HCT116 (cell line): ENCODE measurements at regions not wholly inside any gene's neighbourhood (a gene's known extent, or its start where the extent isn't known, plus 50 kb on each side); places are given as distances from the start of the nearest gene placed in this dataset.

ENCODE experiments used
- ATAC-seq: fragments of 200-7000 bp; cut with Tn5 transposase; 2 replicates; pipeline ENCODE4 v1.9.1; 2020; ENCODE audit warnings: mild to moderate bottlenecking, moderate library complexity
- BruUV-seq: library from RNA; stranded (reverse); fragments of 400-500 nt; replicated peaks from 2 replicates; lab custom pipeline; 2021; lab: Mats Ljungman, UMichigan
- CTCF ChIA-PET: fragments of 300-600 bp; sonication (Branson Sonifier 250); formaldehyde crosslinking; loops from one replicate; lab custom pipeline; 2021; ENCODE audit warnings: antibody characterized with exemption; lab: Charles Lee
- POLR2A ChIA-PET: fragments of 300-600, 350-600 bp; sonication (Branson Sonifier 250); formaldehyde crosslinking; loops from one replicate; lab custom pipeline; 2021; ENCODE audit warnings: antibody characterized with exemption; lab: Charles Lee
- RAD21 ChIA-PET, 2 experiments: fragments of 300-600 bp; sonication (Branson Sonifier 250); formaldehyde crosslinking; loops; one replicate each; lab custom pipeline; 2023; ENCODE audit warnings: low total read pairs in 2 of 2; ENCODE audit not compliant: uncharacterized antibody in 2 of 2, unreplicated experiment in 2 of 2, low non-redundant PET in 1 of 2; lab: Charles Lee
- DNase-seq: peaks from one replicate; pipeline ENCODE4 v3.0.0-alpha.2; 2010; ENCODE audit warnings: low read depth, low spot score
- H2AFZ ChIP-seq: fragments of 200-600 bp; shearing (Covaris generic), sonication (generic); 2 replicates; pipeline ENCODE4 v1.6.1; 2017; ENCODE audit warnings: low read depth, mixed run types, mixed read lengths, antibody characterized with exemption, low read length; ENCODE audit not compliant: poor library complexity, severe bottlenecking
- H3K27ac ChIP-seq: 2 replicates; pipeline ENCODE4 v1.5.1; 2012; ENCODE audit warnings: low read depth, low read length
- H3K27me3 ChIP-seq: fragments of 200-600 bp; sonication (generic); 2 replicates; pipeline ENCODE4 v1.6.1; 2016; ENCODE audit warnings: mixed run types, low read length, mixed read lengths; ENCODE audit not compliant: insufficient read depth
- H3K36me3 ChIP-seq, 2 experiments: fragments of 200-500 bp in 1 of 2; fragments of 200-600 bp in 1 of 2; sonication (Bioruptor generic) in 1 of 2; sonication (generic) in 1 of 2; 2 replicates each; pipeline versions ENCODE4 v1.5.1 to v1.6.1; 2014 to 2016; ENCODE audit warnings: low read length in 2 of 2, inconsistent platforms in 1 of 2, mixed read lengths in 1 of 2, mixed run types in 1 of 2; ENCODE audit not compliant: insufficient read depth in 2 of 2, control insufficient read depth in 1 of 2
- H3K4me1 ChIP-seq, 2 experiments: fragments of 200-600 bp in 1 of 2; sonication (generic) in 1 of 2; 2 replicates each; pipeline versions ENCODE4 v1.5.1 to v1.6.1; 2012 to 2017; ENCODE audit warnings: low read length in 2 of 2, inconsistent platforms in 1 of 2, mild to moderate bottlenecking in 1 of 2, mixed read lengths in 1 of 2, mixed run types in 1 of 2, moderate library complexity in 1 of 2; ENCODE audit not compliant: insufficient read depth in 2 of 2, control insufficient read depth in 1 of 2
- H3K4me2 ChIP-seq: fragments of 200-600 bp; sonication (generic); 2 replicates; pipeline ENCODE4 v1.6.1; 2017; ENCODE audit warnings: mixed run types, low read length, mixed read lengths
- H3K4me3 ChIP-seq, 2 experiments: fragments of 200-600 bp in 1 of 2; sonication (generic) in 1 of 2; replicated peaks in 1 of 2; 2 replicates each; pipeline ENCODE4 v1.5.1; 2011 to 2016; ENCODE audit warnings: low read length in 2 of 2, control low read depth in 1 of 2, low read depth in 1 of 2, mild to moderate bottlenecking in 1 of 2, mixed read lengths in 1 of 2, mixed run types in 1 of 2
- H3K79me2 ChIP-seq: fragments of 200-600 bp; sonication (generic); 2 replicates; pipeline ENCODE4 v1.6.1; 2017; ENCODE audit warnings: mild to moderate bottlenecking, mixed run types, low read length, moderate library complexity, mixed read lengths; ENCODE audit not compliant: insufficient read depth
- H3K9ac ChIP-seq: fragments of 200-600 bp; sonication (generic); 2 replicates; pipeline ENCODE4 v1.6.1; 2016; ENCODE audit warnings: low read length, mixed read lengths
- H3K9me2 ChIP-seq: fragments of 200-600 bp; sonication (generic), shearing (Covaris generic); 2 replicates; pipeline ENCODE4 v1.6.1; 2017; ENCODE audit warnings: mixed run types, mild to moderate bottlenecking, moderate library complexity; ENCODE audit not compliant: insufficient read depth
- H3K9me3 ChIP-seq, 2 experiments: fragments of 200-500 bp in 1 of 2; fragments of 200-600 bp in 1 of 2; sonication (Bioruptor generic) in 1 of 2; sonication (generic) in 1 of 2; 2 replicates each; pipeline ENCODE4 v1.6.1; 2014 to 2017; ENCODE audit warnings: low read length in 2 of 2, mixed read lengths in 2 of 2, inconsistent platforms in 1 of 2, low read depth in 1 of 2, mild to moderate bottlenecking in 1 of 2, mixed run types in 1 of 2, moderate library complexity in 1 of 2; ENCODE audit not compliant: control insufficient read depth in 1 of 2, insufficient read depth in 1 of 2
- H4K20me1 ChIP-seq: fragments of 200-600 bp; sonication (generic), shearing (Covaris generic); 2 replicates; pipeline ENCODE4 v1.6.1; 2017; ENCODE audit warnings: mixed run types, mild to moderate bottlenecking, moderate library complexity; ENCODE audit not compliant: insufficient read depth
- ATF3 ChIP-seq: IDR thresholded peaks from 2 replicates; pipeline ENCODE4 v1.6.1; 2012
- CEBPB ChIP-seq: IDR thresholded peaks from 2 replicates; pipeline ENCODE4 v1.6.1; 2012; ENCODE audit warnings: low read depth
- EGR1 ChIP-seq: IDR thresholded peaks from 2 replicates; pipeline ENCODE4 v1.6.1; 2012; ENCODE audit warnings: low read depth
- ELF1 ChIP-seq: IDR thresholded peaks from 2 replicates; pipeline ENCODE4 v1.6.1; 2012; ENCODE audit warnings: low read depth, borderline replicate concordance
- EZH2 ChIP-seq: fragments of 200-600 bp; sonication (generic); IDR thresholded peaks from 2 replicates; pipeline ENCODE4 v1.6.1; 2017; ENCODE audit warnings: antibody characterized with exemption, mixed run types
- EZH2phosphoT487 ChIP-seq: fragments of 200-600 bp; IDR thresholded peaks from 2 replicates; pipeline ENCODE4 v1.6.1; 2018; ENCODE audit warnings: antibody characterized with exemption, borderline replicate concordance
- JUND ChIP-seq: IDR thresholded peaks from 2 replicates; pipeline ENCODE4 v1.6.1; 2012
- POLR2AphosphoS5 ChIP-seq: IDR thresholded peaks from 2 replicates; pipeline ENCODE4 v1.6.1; 2011; ENCODE audit warnings: mild to moderate bottlenecking, low read depth, low read length, moderate library complexity
- RAD21 ChIP-seq: IDR thresholded peaks from 2 replicates; pipeline ENCODE4 v1.6.1; 2012; ENCODE audit warnings: low read depth, mild to moderate bottlenecking
- REST ChIP-seq: IDR thresholded peaks from 2 replicates; pipeline ENCODE4 v1.6.1; 2012; ENCODE audit warnings: low read depth
- SIN3A ChIP-seq: IDR thresholded peaks from 2 replicates; pipeline ENCODE4 v1.6.1; 2012; ENCODE audit warnings: low read depth
- ZBTB33 ChIP-seq: IDR thresholded peaks from 2 replicates; pipeline ENCODE4 v1.6.1; 2011; ENCODE audit warnings: mild to moderate bottlenecking, low read length, moderate library complexity; ENCODE audit not compliant: insufficient replicate concordance; ENCODE audit errors: extremely low read depth
- ZFX ChIP-seq: fragments of 450-650 bp; IDR thresholded peaks from 2 replicates; pipeline ENCODE4 v1.6.1; 2017
- intact Hi-C: fragments of 100-400 bp; cut with micrococcal nuclease; formaldehyde crosslinking; loops from 2 replicates; pipeline ENCODE4 v1.10.0; 2022

GRCh38 chr3:80785875-80786274, 975.6 kb downstream of the GBE1 start:
- peaks cover 15 to 19% of the 10 kb centered on the region in 2 experiments; a peak in 2 of 4 replicates for H3K9me3 ChIP-seq
- no peak overlapping the region for H3K27ac ChIP-seq
- intact Hi-C loops, result no loop called here
- POLR2A ChIA-PET, result no interaction called here
- H3K4me2 ChIP-seq, result no peak overlapping the region
- no peaks in the 10 kb centered on the region for H3K27me3 ChIP-seq
- H3K79me2 ChIP-seq, result no peaks in the 10 kb centered on the region
- ATAC-seq, result no peak
- no peaks in the 10 kb centered on the region for H3K9me2 ChIP-seq
- no peaks in the 10 kb centered on the region for H3K4me1 ChIP-seq
- TF ChIP-seq JUND (no peak), CEBPB (no peak), POLR2AphosphoS5 (no peak), ZFX (no peak), REST (no peak), ZBTB33 (no peak), SIN3A (no peak), EGR1 (no peak), RAD21 (no peak), EZH2 (no peak), ELF1 (no peak), EZH2phosphoT487 (no peak), ATF3 (no peak)
- no peaks in the 10 kb centered on the region for H4K20me1 ChIP-seq
- BruUV-seq, result no TSS peak
- DNase-seq, result no peak
- CTCF ChIA-PET, result no interaction called here
- RAD21 ChIA-PET, result no interaction called here
- H2AFZ ChIP-seq, result no peak overlapping the region
- no peak overlapping the region for H3K9ac ChIP-seq
- H3K4me3 ChIP-seq, result no peak overlapping the region
- H3K36me3 ChIP-seq, result no peaks in the 10 kb centered on the region
